ENCODE measurements at regions not wholly inside any gene's neighbourhood (a gene's known extent, or its start where the extent isn't known, plus 50 kb on each side); places are given as distances from the start of the nearest gene placed in this dataset.

- TF ChIP-seq CTCF (IDR thresholded peaks at IDR 0.05) (no peak), POLR2A (IDR thresholded peaks at IDR 0.05) (no peak)
These were observed 85.3 kb downstream of the ALDH8A1 start for GRCh38 chr6:134864558-134864957.

All from Peyer's patch (tissue), 4 donors.